Hematopoietic multipotent progenitor cell (in vitro differentiated cells): ENCODE measurements at regions not wholly inside any gene's neighbourhood (a gene's known extent, or its start where the extent isn't known, plus 50 kb on each side); places are given as distances from the start of the nearest gene placed in this dataset.

Experiments
- DNase-seq, 3 donors: peaks; one replicate each; pipeline ENCODE4 v3.0.0-alpha.2; 2011 to 2015; ENCODE audit warnings: low read depth in 2 of 3, low spot score in 2 of 3

GRCh38 chr15:95898761-95899160, 431.7 kb upstream of the NR2F2 start:
- no peak for DNase-seq

GRCh38 chr15:95901271-95901670, 429.2 kb upstream of the NR2F2 start:
- no peak for DNase-seq

- no peak for DNase-seq
Observed at GRCh38 chr15:95902606-95903005, 427.9 kb upstream of the NR2F2 start.

GRCh38 chr15:95903352-95903751, 427.1 kb upstream of the NR2F2 start:
- no peak for DNase-seq

- no peak for DNase-seq
Observed at GRCh38 chr15:95910643-95911212, 419.8 kb upstream of the NR2F2 start.

GRCh38 chr15:95911570-95912279, 418.8 kb upstream of the NR2F2 start:
- no peak for DNase-seq

- DNase-seq, result no peak
Observed at GRCh38 chr15:95912280-95912625, 418.2 kb upstream of the NR2F2 start.

GRCh38 chr15:95912728-95913127, 417.8 kb upstream of the NR2F2 start:
- no peak for DNase-seq

- DNase-seq, result no peak
Observed at GRCh38 chr15:95916568-95916967, 413.9 kb upstream of the NR2F2 start.

GRCh38 chr15:95918525-95918924, 412.0 kb upstream of the NR2F2 start:
- DNase-seq, result no peak

GRCh38 chr15:95919460-95919859, 411.0 kb upstream of the NR2F2 start:
- DNase-seq, result no peak

GRCh38 chr15:95921404-95921803, 409.1 kb upstream of the NR2F2 start:
- no peak for DNase-seq

GRCh38 chr15:95922431-95922830, 408.1 kb upstream of the NR2F2 start:
- DNase-seq, result no peak

- DNase-seq, result no peak
Observed at GRCh38 chr15:95923792-95924191, 406.7 kb upstream of the NR2F2 start.

- no peak for DNase-seq
Observed at GRCh38 chr15:95928822-95929221, 401.7 kb upstream of the NR2F2 start.

- peak in 2 of 3 donors; percentile 88 to 96 for DNase-seq
Observed at GRCh38 chr15:95929232-95929846, 401.2 kb upstream of the NR2F2 start.

- DNase-seq, result no peak
Observed at GRCh38 chr15:95930659-95931375, 399.7 kb upstream of the NR2F2 start.

GRCh38 chr15:95931619-95932018, 398.9 kb upstream of the NR2F2 start:
- DNase-seq, result no peak

- no peak for DNase-seq
Observed at GRCh38 chr15:95932141-95932540, 398.4 kb upstream of the NR2F2 start.

GRCh38 chr15:95932676-95933075, 397.8 kb upstream of the NR2F2 start:
- DNase-seq, result no peak

- DNase-seq, result no peak
Observed at GRCh38 chr15:95935852-95936251, 394.6 kb upstream of the NR2F2 start.

GRCh38 chr15:95937128-95937528, 393.4 kb upstream of the NR2F2 start:
- DNase-seq, result no peak
